GM12891 (cell line): ENCODE measurements at regions not wholly inside any gene's neighbourhood (a gene's known extent, or its start where the extent isn't known, plus 50 kb on each side); places are given as distances from the start of the nearest gene placed in this dataset.

Source experiments
- POLR2A ChIP-seq: IDR thresholded peaks from 2 replicates; pipeline ENCODE4 v1.6.1; 2011; ENCODE audit warnings: low read depth, low read length, control low read depth
- TAF1 ChIP-seq: IDR thresholded peaks from 2 replicates; pipeline ENCODE4 v1.6.1; 2011; ENCODE audit warnings: low read depth, low read length, control low read depth

- TF ChIP-seq POLR2A (no peak), TAF1 (no peak)
Observed at GRCh38 chr14:86944434-86944833, 1048.5 kb downstream of the GALC start.
